Activated CD4-positive, alpha-beta T cell treated with anti-CD3 and anti-CD28 coated beads, Interleukin-2, amount 10 ng/mL, durations not matched to agents 24 days and 14 days (primary cell): ENCODE measurements at regions not wholly inside any gene's neighbourhood (a gene's known extent, or its start where the extent isn't known, plus 50 kb on each side); places are given as distances from the start of the nearest gene placed in this dataset.
"Not testable (repeated sequence)": the region's sequence is repeated elsewhere in the genome, so short reads cannot be mapped to it uniquely, and the experiment has no call there.

ENCODE experiments used
- DNase-seq: peaks from one replicate; pipeline ENCODE4 v3.0.0; 2022
- H3K27ac Mint-ChIP-seq: one replicate; pipeline ENCODE4 v1.8.0; 2022; ENCODE audit warnings: mild to moderate bottlenecking, mixed read lengths
- H3K27me3 Mint-ChIP-seq: one replicate; pipeline ENCODE4 v1.8.0; 2022; ENCODE audit warnings: mixed read lengths
- H3K36me3 Mint-ChIP-seq: one replicate; pipeline ENCODE4 v1.8.0; 2022; ENCODE audit warnings: low read depth, mild to moderate bottlenecking, mixed read lengths
- H3K4me1 Mint-ChIP-seq: one replicate; pipeline ENCODE4 v1.8.0; 2021; ENCODE audit warnings: mixed read lengths
- H3K4me3 Mint-ChIP-seq: one replicate; pipeline ENCODE4 v1.8.0; 2022; ENCODE audit warnings: mild to moderate bottlenecking, moderate library complexity, mixed read lengths
- H3K9me3 Mint-ChIP-seq: one replicate; pipeline ENCODE4 v1.8.0; 2021; ENCODE audit warnings: mixed read lengths
- intact Hi-C: fragments of 100-400 bp; cut with micrococcal nuclease; formaldehyde crosslinking; loops from one replicate; pipeline ENCODE4 v1.15.1; 2023

DNA sequence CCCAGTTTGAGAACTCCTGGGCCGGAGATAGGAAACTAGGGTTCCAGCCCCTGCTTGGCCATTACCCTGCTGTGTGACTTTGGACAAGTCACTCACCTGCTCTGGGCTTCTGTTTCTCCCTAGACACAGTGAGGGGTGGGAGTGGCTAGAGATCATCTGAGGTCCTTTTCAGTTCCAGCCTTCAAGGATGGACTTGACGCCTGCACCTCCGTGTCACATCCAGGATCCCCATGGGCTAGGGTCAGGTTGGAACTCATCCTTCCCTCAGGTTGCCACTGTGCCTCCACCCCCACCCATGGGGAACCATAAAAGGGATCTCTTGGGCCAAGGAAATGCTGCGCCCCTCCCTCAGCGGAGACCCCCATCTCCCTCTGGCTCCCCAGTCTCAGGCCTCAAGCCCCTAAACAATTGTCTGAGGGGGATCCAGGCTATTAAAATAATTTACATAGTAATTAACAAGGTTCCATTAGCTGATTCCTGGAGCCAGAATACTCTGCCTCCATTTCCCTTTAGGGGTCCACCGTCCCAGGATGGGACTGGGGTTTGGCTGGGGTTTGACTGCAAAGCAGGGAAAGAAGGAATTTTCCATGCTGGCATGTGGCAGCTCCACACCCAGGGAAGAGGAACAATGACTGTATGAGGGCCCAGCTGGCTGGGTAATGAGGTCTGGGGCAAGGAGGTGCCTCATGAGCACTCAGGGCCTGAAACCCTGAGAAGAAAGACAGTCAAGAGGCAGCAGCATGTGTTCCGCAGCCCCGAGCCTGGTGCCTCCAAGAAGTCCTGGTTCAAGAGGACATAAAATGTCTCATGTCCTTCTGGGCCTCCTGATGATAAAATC, 177.7 kb downstream of the SMAD6 start:
- H3K27ac Mint-ChIP-seq, result no peak overlapping the region
- no peaks in the 10 kb centered on the region for H3K9me3 Mint-ChIP-seq
- no peaks in the 10 kb centered on the region for H3K36me3 Mint-ChIP-seq
- H3K27me3 Mint-ChIP-seq, result peaks cover 17% of the 10 kb centered on the region
- no peak overlapping the region for H3K4me3 Mint-ChIP-seq
- intact Hi-C loops, result no loop called here
- DNase-seq, result no peak
- peaks cover 2% of the 10 kb centered on the region for H3K4me1 Mint-ChIP-seq

DNA sequence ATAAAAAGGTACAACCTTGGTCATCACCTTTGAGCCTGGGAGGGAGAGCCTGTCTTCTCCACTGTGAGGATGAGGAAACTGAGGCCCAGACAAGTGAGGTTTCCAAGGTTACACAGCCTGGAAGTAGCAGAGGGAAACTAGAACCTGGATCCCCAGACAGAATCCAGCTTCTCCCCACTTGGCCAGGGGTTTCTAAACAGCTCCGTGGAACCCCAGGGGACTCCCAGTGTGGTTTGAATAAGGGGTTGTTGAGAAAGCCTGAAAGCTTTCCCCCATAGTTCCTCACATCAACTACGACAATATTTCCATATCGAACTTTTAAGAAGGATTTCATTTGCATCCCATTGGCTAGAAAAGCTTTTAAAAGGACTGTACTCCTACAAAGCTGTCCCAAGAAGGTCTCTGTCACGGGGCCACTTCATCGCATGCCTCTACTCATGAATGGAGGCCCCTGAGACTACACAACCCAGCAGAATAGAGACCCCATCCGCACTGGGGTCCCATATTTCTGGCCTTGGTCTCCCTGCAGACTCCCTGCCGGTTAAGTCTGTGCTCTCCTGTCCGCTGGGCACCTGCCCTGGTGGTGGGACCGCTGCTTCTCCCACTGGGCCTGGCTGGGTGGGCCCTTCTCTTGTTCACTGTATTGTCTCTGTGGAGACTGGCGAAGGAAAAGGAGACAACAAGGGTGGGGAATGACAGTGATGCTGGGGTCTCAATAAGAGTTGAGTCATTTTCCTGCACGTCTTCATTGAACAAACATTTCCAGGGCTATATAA, 178.5 kb downstream of the SMAD6 start:
- no peaks in the 10 kb centered on the region for H3K36me3 Mint-ChIP-seq
- H3K4me3 Mint-ChIP-seq, result no peak overlapping the region
- H3K4me1 Mint-ChIP-seq, result peaks cover 2% of the 10 kb centered on the region
- peaks cover 14% of the 10 kb centered on the region for H3K27me3 Mint-ChIP-seq
- H3K27ac Mint-ChIP-seq, result no peak overlapping the region
- intact Hi-C loops, result no loop called here
- no peaks in the 10 kb centered on the region for H3K9me3 Mint-ChIP-seq
- no peak for DNase-seq

GRCh38 chr15:66881173-66881905, 179.3 kb downstream of the SMAD6 start:
- no peaks in the 10 kb centered on the region for H3K36me3 Mint-ChIP-seq
- no peak overlapping the region for H3K4me3 Mint-ChIP-seq
- H3K27ac Mint-ChIP-seq, result no peak overlapping the region
- peaks cover 10% of the 10 kb centered on the region for H3K27me3 Mint-ChIP-seq
- intact Hi-C loops, result no loop called here
- peaks cover 2% of the 10 kb centered on the region for H3K4me1 Mint-ChIP-seq
- no peaks in the 10 kb centered on the region for H3K9me3 Mint-ChIP-seq
- DNase-seq, result no peak

DNA sequence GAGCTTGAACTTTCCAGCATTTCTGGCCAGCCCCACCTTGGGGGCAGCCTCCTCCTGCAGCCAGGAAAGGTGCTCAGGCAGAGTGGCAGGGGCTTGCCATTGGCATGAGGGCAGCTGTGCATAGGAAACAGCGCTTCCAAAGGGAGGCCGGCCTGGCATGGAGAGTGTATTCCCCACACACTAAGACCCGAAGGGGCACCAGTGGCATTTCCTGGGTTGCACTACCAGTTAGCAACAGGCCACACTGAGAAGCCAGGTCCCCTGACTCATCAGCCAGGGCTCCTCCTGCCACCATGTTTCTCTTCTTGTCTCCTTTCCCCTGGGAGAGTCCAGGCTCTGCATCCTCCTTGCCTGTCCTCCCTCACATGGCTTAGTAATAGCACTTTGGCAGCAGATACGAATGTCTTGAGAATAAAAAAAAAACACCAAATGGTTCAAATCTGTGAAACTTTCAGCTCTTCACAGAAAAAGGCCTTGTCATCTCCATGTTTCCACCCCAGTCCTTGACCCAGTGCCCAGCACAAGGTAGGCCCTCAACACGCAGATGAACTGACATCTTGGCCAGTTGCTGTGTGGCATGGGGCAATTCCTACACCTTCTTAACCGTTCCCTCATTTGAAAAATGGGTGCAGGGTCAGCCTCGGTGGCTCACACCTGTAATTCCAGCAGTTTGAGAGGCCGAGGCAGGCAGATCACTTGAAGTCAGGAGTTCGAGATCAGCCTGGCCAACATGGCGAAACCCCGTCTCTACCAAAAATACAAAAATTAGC, 180.4 kb downstream of the SMAD6 start:
- H3K36me3 Mint-ChIP-seq, result no peaks in the 10 kb centered on the region
- H3K9me3 Mint-ChIP-seq, result no peaks in the 10 kb centered on the region
- H3K27me3 Mint-ChIP-seq, result peaks cover 7% of the 10 kb centered on the region
- DNase-seq, result no peak
- no peak overlapping the region for H3K4me3 Mint-ChIP-seq
- peaks cover 2% of the 10 kb centered on the region for H3K4me1 Mint-ChIP-seq
- intact Hi-C loops, result no loop called here
- no peak overlapping the region for H3K27ac Mint-ChIP-seq

DNA sequence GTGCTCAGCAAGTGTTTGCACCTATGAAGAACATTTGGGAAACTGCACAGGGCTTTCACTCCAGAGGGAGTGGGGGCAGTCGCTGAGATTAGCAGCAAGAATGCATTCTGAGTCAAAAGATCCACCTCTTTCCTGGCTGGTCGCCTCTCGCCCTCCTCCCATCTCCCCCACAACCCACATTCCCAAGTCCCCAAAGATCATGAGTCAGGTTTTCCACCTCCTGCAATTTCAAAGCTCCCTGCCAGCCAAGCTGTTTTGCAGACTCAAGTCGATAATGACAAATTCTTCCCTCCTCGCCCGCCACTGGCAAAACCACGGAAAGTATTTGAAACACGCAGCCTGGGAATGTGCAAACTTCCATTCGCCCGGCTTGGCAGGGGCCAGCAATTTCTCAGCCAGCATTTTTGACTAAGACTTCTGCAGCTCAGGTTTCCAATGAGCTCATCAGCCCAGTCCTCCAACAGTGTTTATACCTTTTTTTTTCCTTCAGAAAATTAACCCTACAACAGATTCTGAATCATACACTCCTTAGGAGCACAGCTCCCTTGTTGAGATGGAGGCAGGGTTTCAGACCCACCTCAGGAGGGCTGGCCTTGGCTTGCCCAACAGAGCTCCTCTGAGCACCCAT, 181.4 kb downstream of the SMAD6 start:
- Mint-ChIP-seq H3K4me1 (peaks cover 2% of the 10 kb centered on the region), H3K9me3 (no peaks in the 10 kb centered on the region), H3K27me3 (peaks cover 9% of the 10 kb centered on the region), H3K4me3 (no peak overlapping the region), H3K27ac (no peak overlapping the region), H3K36me3 (no peaks in the 10 kb centered on the region)
- intact Hi-C loops, result no loop called here
- DNase-seq, result no peak

DNA sequence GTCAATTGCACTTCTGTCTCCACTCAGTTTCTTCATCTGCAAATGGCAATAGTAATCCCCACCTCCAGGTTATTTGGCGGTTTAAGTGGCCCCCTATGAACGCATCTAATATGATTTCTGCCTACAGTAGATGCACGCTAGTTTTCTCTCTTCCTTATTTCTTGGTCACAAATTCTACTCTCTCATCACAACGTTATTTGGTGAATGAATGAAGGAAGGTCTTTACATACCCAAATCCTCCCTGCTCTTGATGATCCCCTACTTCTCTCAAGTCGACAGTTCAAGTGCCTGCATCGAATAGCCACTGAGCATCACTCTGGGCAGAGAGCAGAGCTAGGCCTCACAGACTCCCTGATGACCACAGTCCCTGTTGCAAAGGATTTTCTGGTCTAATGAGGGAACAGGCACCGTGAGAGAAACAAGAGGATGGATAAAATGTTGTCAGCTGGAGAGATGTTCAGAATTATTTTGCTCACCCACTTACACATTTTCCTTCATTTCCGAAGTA, 181.2 kb upstream of the SMAD3 start:
- Mint-ChIP-seq H3K4me3 (no peak overlapping the region), H3K36me3 (no peaks in the 10 kb centered on the region), H3K9me3 (no peaks in the 10 kb centered on the region), H3K4me1 (peaks cover 2% of the 10 kb centered on the region), H3K27ac (no peak overlapping the region), H3K27me3 (peaks cover 9% of the 10 kb centered on the region)
- DNase-seq, result no peak
- intact Hi-C loops, result no loop called here

- DNase-seq, result no peak
- intact Hi-C loops, result no loop called here
- Mint-ChIP-seq H3K9me3 (no peaks in the 10 kb centered on the region), H3K4me3 (no peak overlapping the region), H3K27me3 (peaks cover 9% of the 10 kb centered on the region), H3K4me1 (peaks cover 2% of the 10 kb centered on the region), H3K27ac (no peak overlapping the region), H3K36me3 (no peaks in the 10 kb centered on the region)
These were observed 180.7 kb upstream of the SMAD3 start for GRCh38 chr15:66884661-66885237.

- no peak overlapping the region for H3K27ac Mint-ChIP-seq
- H3K4me3 Mint-ChIP-seq, result no peak overlapping the region
- DNase-seq, result no peak
These were observed 180.0 kb upstream of the SMAD3 start for GRCh38 chr15:66885281-66885915.

DNA sequence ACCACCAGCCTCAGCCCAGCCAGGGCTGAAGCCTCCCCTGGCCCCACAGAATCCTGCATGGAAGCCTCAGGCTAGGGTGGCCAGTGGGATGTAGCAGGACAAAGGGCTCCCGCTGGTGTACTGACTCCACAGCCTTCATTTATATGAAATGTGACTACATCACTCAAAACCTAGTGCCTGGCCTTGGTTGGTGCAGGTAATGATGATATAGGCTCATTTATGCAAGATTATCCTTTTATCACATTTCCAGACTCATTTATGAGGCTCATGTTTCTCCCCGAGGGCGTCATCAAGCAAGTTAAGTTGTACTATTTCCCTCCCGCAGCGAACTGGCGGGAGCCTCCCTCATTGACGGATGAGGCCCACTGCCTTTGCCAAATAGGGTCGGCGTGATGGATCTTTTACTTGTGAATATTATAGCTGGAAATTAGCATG, 179.1 kb upstream of the SMAD3 start:
- Mint-ChIP-seq H3K9me3 (no peaks in the 10 kb centered on the region), H3K4me3 (no peak overlapping the region), H3K36me3 (no peaks in the 10 kb centered on the region), H3K27ac (no peak overlapping the region), H3K4me1 (peaks cover 2% of the 10 kb centered on the region), H3K27me3 (peaks cover 15% of the 10 kb centered on the region)
- intact Hi-C loops, result no loop called here
- DNase-seq, result no peak

More at GRCh38 chr15:66885281-66885915, 180.0 kb upstream of the SMAD3 start:
- intact Hi-C loops, result no loop called here
- peaks cover 13% of the 10 kb centered on the region for H3K27me3 Mint-ChIP-seq
- H3K36me3 Mint-ChIP-seq, result no peaks in the 10 kb centered on the region
- H3K9me3 Mint-ChIP-seq, result no peaks in the 10 kb centered on the region
- H3K4me1 Mint-ChIP-seq, result peaks cover 2% of the 10 kb centered on the region

- Mint-ChIP-seq H3K4me1 (peaks cover 2% of the 10 kb centered on the region), H3K27me3 (peaks cover 19% of the 10 kb centered on the region), H3K36me3 (no peaks in the 10 kb centered on the region), H3K4me3 (no peak overlapping the region), H3K9me3 (no peaks in the 10 kb centered on the region), H3K27ac (no peak overlapping the region)
- DNase-seq, result no peak
- intact Hi-C loops, result no loop called here
These were observed 178.6 kb upstream of the SMAD3 start for GRCh38 chr15:66886686-66887273.

DNA sequence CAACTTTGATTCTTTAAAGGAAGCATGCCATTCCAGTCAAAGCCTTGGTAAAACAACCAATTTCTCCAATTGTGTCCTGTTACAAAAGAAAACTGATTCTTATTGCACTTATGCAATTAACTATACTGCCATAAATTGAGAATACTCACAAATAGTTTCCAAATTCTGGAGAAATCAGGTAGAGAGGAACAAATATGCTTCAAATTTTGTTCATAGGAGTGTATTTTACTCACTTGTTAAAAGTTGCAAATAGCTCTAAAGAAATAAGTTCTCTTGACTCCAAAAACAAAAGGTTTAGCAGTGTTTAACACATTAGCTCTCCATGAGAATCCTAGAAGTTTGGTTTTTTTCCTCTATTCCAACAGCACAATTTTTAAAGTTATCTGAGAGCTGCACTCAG, 176.1 kb upstream of the SMAD3 start:
- intact Hi-C loops, result not testable (repeated sequence)
- H3K27me3 Mint-ChIP-seq, result peaks cover 25% of the 10 kb centered on the region

GRCh38 chr15:66891776-66892175, 173.6 kb upstream of the SMAD3 start:
- Mint-ChIP-seq H3K4me1 (peaks cover 7% of the 10 kb centered on the region), H3K27ac (no peak overlapping the region), H3K9me3 (no peaks in the 10 kb centered on the region), H3K27me3 (peaks cover 30% of the 10 kb centered on the region), H3K36me3 (no peaks in the 10 kb centered on the region), H3K4me3 (no peak overlapping the region)
- intact Hi-C loops, result no loop called here
- DNase-seq, result no peak

More for the DNA sequence above, 176.1 kb upstream of the SMAD3 start:
- H3K36me3 Mint-ChIP-seq, H3K27ac Mint-ChIP-seq, H3K4me1 Mint-ChIP-seq, H3K4me3 Mint-ChIP-seq, DNase-seq, H3K9me3 Mint-ChIP-seq: not testable (repeated sequence)
